T-helper 2 cell treated with Interferon-gamma antibody and Interleukin-4, amounts not matched to agents 100 ng/mL and 5 ng/mL, for 36 hours (primary cell): ENCODE measurements at regions not wholly inside any gene's neighbourhood (a gene's known extent, or its start where the extent isn't known, plus 50 kb on each side); places are given as distances from the start of the nearest gene placed in this dataset.

Experiments
- intact Hi-C: fragments of 100-400 bp; cut with micrococcal nuclease; formaldehyde crosslinking; loops from one replicate; pipeline ENCODE4 v1.15.1; 2023

DNA sequence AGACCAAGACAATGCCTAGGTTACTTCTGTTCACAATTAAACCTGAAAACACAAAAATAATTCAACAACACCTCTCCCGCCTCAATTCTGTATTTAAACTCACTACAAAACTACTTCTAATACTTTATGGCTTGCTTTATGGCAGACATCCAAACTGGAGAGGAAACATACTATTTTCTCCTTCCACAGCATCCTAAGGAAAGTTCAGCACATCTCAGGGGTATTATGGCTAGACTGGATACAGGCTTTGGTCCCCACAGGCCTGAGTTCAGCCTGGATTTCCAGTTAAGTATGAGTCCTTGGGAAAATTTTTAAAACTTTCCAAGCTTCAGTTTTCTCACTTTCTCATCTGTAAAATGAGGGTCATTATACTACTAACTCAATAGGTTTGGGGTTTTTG is 480.2 kb downstream of the CAAP1 start:
- intact Hi-C loops: no loop called here

GRCh38 chr9:26406676-26407075 is 485.9 kb downstream of the CAAP1 start:
- intact Hi-C loops: no loop called here

- intact Hi-C loops: no loop called here
These were observed 493.0 kb downstream of the CAAP1 start for GRCh38 chr9:26399556-26399955.

DNA sequence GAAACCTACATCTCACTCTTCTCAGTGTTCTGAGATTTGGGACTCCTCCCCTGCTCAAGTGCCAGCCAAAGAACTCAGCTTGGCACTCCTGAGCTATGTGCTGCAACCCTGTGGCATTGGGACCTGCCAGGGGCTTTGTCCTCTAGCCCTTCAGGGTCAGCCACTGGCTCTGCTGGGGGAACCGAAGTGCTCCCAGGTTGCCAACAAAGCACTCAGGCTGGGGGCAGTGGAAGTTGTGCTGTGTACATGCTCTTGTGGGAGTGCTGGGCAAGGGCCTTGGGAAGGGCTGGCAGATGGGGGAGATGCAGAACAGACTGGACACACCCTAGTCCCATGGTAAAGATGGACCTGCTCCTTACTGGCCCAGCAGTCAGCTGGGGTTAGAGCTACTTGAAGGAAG is 498.6 kb downstream of the CAAP1 start:
- intact Hi-C loops: no loop called here

- intact Hi-C loops: no loop called here
These were observed 500.0 kb downstream of the CAAP1 start for GRCh38 chr9:26392639-26393038.

DNA sequence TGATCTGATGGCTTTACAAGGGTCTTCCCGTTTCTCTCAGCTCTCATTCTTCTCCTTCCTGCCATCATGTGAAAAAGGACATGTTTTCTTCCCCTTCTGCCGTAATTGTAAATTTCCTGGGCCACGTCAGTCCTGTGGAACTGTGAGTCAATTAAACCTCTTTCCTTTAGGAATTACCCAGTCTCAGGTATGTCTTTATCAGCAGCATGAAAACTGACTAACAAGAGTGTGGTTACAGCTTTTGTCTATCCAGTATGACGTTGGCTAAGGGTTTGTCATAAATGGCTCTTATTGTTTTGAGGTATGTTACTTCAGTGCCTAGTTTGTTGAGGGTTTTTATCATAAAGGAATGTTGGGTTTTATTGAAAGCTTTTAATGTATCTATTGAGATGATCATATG is 501.6 kb downstream of the CAAP1 start:
- intact Hi-C loops: no loop called here

GRCh38 chr9:26375448-26375847 is 517.2 kb downstream of the CAAP1 start:
- intact Hi-C loops: no loop called here

DNA sequence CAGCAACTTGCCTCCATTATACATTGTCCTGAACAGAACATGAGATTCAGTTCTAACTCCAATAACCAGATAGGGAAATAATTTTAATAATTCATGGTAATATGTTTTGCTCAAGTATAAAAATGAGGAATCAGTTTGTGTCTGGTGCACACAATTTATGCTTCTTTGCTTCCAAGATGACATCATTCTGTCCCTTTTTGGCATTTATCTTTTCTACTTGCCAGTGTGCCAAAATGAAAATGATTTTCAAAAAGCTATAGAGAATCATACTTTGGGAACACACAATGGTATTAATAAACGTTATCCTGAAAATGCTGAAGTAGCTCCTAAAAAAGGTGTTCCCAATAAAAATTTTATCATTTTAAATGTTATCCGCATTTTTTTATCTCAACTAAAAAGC is 519.0 kb downstream of the CAAP1 start:
- intact Hi-C loops: no loop called here

- intact Hi-C loops: no loop called here
These were observed 521.4 kb downstream of the CAAP1 start for GRCh38 chr9:26371236-26371635.

DNA sequence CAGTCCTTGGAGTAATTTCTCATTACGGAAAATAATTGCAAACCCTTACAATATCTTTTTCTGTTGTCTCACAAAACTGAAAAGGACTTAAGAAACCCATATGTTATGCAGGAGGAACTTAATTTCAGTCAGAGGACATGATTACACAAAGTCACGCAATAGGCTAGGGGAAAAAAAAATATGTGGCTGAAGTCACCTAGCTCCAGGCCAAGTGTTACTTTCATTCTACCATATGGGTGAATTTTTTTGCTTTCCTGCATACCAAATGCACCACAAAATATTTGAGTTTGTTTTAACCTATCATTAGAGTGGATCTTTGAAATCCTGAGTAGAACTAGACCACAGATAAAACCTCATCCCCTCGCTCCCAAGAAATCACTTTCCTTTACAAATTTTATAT is 523.5 kb downstream of the CAAP1 start:
- intact Hi-C loops: no loop called here

- intact Hi-C loops: no loop called here
These were observed 524.4 kb downstream of the CAAP1 start for GRCh38 chr9:26368241-26368640.

- intact Hi-C loops: no loop called here
These were observed 531.6 kb downstream of the CAAP1 start for GRCh38 chr9:26361010-26361409.

- intact Hi-C loops: no loop called here
These were observed 533.8 kb downstream of the CAAP1 start for GRCh38 chr9:26358836-26359235.

- intact Hi-C loops: no loop called here
These were observed 534.7 kb downstream of the CAAP1 start for GRCh38 chr9:26357803-26358344.

GRCh38 chr9:26356491-26356890 is 536.1 kb downstream of the CAAP1 start:
- intact Hi-C loops: no loop called here

GRCh38 chr9:26346942-26347477 is 545.6 kb downstream of the CAAP1 start:
- intact Hi-C loops: no loop called here

DNA sequence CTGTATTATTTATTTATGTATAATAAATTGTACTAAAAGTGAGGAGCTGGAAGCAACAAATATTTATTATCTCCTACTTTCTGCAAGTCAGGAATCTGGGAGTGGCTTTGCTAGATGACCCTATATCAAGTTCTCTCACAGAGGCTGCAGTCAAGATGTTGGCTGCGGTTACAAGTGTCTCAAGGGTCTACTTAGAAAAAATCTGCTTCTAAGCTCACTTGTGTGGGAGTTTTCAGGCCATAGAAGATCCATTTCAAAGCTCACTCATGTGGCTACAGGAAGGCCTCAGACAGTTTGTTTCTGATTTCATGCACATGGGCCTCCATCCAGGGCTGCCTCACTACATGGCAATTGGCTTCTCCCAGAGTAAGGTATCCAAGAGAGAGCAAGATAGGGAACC is 551.1 kb downstream of the CAAP1 start:
- intact Hi-C loops: no loop called here

- intact Hi-C loops: no loop called here
These were observed 552.8 kb downstream of the CAAP1 start for GRCh38 chr9:26339796-26340195.

- intact Hi-C loops: no loop called here
These were observed 557.5 kb downstream of the CAAP1 start for GRCh38 chr9:26335116-26335515.

- intact Hi-C loops: no loop called here
These were observed 557.9 kb downstream of the CAAP1 start for GRCh38 chr9:26334706-26335105.

- intact Hi-C loops: no loop called here
These were observed 561.4 kb downstream of the CAAP1 start for GRCh38 chr9:26331223-26331622.

DNA sequence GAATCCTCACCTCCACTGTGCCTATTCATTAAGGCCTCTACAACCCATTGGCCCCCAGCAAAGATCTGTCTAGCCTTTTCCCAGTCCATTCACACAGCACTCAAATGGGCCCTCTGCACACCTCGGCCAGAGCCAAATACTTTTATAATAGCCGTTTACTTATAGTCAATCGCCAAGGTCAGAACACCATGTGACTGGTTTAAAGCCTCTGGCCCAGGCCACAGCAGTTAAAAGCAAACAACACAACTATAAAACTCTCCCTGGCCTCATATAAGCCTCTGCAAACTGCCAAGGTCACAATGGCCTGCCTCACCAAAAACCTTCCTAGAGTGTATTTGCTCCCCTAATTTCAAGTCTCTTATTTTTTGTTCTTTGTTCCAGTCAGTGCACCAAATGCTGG is 562.6 kb downstream of the CAAP1 start:
- intact Hi-C loops: no loop called here

DNA sequence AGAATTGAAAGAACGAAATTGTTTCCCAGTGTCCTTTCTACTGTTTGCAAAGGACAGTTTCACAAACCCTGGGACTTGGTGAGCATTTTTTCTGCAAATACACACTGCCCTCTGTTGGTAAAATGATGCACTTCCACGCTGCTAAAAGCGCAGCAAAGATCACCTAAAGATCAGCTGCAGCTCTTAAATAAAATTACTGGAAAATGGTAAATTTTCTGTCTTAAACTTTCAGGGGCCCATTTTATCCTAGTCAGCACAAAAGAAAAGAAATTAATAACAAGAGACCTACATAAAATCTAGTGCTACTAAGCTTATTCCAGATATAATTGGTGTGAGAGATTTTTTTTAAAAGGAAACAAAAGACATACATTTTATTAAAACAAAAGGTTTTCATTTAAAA is 566.0 kb downstream of the CAAP1 start:
- intact Hi-C loops: no loop called here

GRCh38 chr9:26325444-26325829 is 567.2 kb downstream of the CAAP1 start:
- intact Hi-C loops: no loop called here
